Naive thymus-derived CD8-positive, alpha-beta T cell (primary cell): ENCODE measurements at regions not wholly inside any gene's neighbourhood (a gene's known extent, or its start where the extent isn't known, plus 50 kb on each side); places are given as distances from the start of the nearest gene placed in this dataset.

Experiments used
- ATAC-seq, 2 donors: fragments of 150-1000 bp; cut with Tn5 transposase in 1 of 2; sonication (Bioruptor Pico), chemical (Tn5 transposase) in 1 of 2; 1 replicate in 1 of 2; 2 replicates in 1 of 2; pipeline ENCODE4 v1.10.0; 2021; ENCODE audit warnings: mild to moderate bottlenecking in 2 of 2, moderate library complexity in 2 of 2
- POLR2A ChIA-PET: fragments of 350-600 bp; sonication (Branson Sonifier 250); formaldehyde crosslinking; loops from one replicate; lab custom pipeline; 2021; ENCODE audit warnings: antibody characterized with exemption; lab: Charles Lee
- DNase-seq, 10 donors: peaks; one replicate each; pipeline versions ENCODE4 v3.0.0 to v3.0.0-alpha.2; 2020 to 2022
- H3K27ac Mint-ChIP-seq, 10 donors: one replicate each; pipeline ENCODE4 v1.8.0; 2020 to 2022; ENCODE audit warnings: mild to moderate bottlenecking in 10 of 10, mixed read lengths in 10 of 10, moderate library complexity in 4 of 10, inconsistent platforms in 1 of 10
- H3K27me3 Mint-ChIP-seq, 5 donors: one replicate each; pipeline ENCODE4 v1.8.0; 2021 to 2022; ENCODE audit warnings: mixed read lengths in 5 of 5
- H3K36me3 Mint-ChIP-seq, 3 donors: one replicate each; pipeline ENCODE4 v1.8.0; 2020 to 2022; ENCODE audit warnings: mixed read lengths in 3 of 3, mild to moderate bottlenecking in 2 of 3, inconsistent platforms in 1 of 3
- H3K4me1 Mint-ChIP-seq, 4 donors: one replicate each; pipeline ENCODE4 v1.8.0; 2021 to 2022; ENCODE audit warnings: mixed read lengths in 4 of 4
- H3K4me3 Mint-ChIP-seq, 10 donors: one replicate each; pipeline ENCODE4 v1.8.0; 2020 to 2022; ENCODE audit warnings: mild to moderate bottlenecking in 10 of 10, mixed read lengths in 10 of 10, moderate library complexity in 6 of 10, inconsistent platforms in 1 of 10
- H3K9me3 Mint-ChIP-seq, 9 donors: one replicate each; pipeline ENCODE4 v1.8.0; 2020 to 2022; ENCODE audit warnings: mixed read lengths in 9 of 9, mild to moderate bottlenecking in 3 of 9, inconsistent platforms in 1 of 9, moderate library complexity in 1 of 9

DNA sequence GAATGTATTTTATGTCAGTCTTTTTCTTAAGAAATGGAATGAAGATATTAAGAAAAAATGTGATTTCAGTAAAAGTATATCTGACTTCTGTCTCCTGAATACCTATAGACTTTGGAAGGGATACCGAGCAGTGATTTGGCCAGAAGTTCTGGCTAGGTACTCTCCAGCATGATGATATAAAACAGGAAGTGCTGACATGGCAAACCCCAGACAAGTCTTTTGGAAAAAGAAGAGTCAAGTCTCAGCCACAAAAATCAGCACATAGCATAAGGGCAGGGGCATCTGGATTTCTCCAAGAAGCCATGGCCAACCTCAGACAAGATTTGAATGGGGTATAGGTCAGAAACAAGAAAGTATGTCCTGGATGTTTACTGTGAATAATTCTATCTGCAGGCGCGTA is 643.3 kb upstream of the ARRDC4 start:
- no peak for ATAC-seq
- no peaks in the 10 kb centered on the region for H3K4me1 Mint-ChIP-seq
- POLR2A ChIA-PET = no interaction called here
- no peak for DNase-seq
- peaks cover 0 to 11% (median 2%) of the 10 kb centered on the region in 5 donors for H3K27me3 Mint-ChIP-seq
- H3K27ac Mint-ChIP-seq = no peak overlapping the region
- peaks cover 0 to 17% (median 4%) of the 10 kb centered on the region in 9 donors for H3K9me3 Mint-ChIP-seq
- no peaks in the 10 kb centered on the region for H3K36me3 Mint-ChIP-seq
- no peak overlapping the region for H3K4me3 Mint-ChIP-seq

GRCh38 chr15:97319291-97319690 is 641.2 kb upstream of the ARRDC4 start:
- Mint-ChIP-seq H3K4me3 (no peak overlapping the region), H3K4me1 (no peaks in the 10 kb centered on the region), H3K27ac (no peak overlapping the region), H3K36me3 (no peaks in the 10 kb centered on the region), H3K27me3 (peaks cover 0 to 11% (median 4%) of the 10 kb centered on the region in 5 donors), H3K9me3 (peaks cover 0 to 17% (median 4%) of the 10 kb centered on the region in 9 donors)
- ATAC-seq (no peak), DNase-seq (no peak)
- POLR2A ChIA-PET = no interaction called here

DNA sequence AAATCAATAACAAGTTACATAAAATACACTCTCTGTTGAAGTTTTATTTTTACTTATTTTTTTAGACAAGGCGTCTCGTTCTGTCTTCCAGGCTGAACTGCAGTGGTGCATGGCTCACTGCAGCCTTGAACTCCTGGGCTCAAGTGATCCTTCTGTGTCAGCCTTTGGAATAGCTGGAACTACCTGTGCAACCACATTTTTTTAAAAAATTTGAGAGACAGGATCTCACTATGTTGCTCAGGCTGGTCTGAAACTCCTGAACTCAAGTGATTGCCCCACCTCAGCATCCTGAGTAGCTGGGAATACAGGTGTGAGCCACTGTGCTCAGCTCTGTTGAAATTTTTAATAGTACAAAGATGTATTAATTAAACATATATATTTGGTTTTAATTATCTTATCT is 614.3 kb upstream of the ARRDC4 start:
- H3K27me3 Mint-ChIP-seq = peaks cover 0 to 1% (median 0%) of the 10 kb centered on the region in 5 donors
- DNase-seq = no peak
- H3K4me3 Mint-ChIP-seq = no peak overlapping the region
- no peaks in the 10 kb centered on the region for H3K4me1 Mint-ChIP-seq
- peaks cover 0 to 11% (median 3%) of the 10 kb centered on the region in 9 donors for H3K9me3 Mint-ChIP-seq
- POLR2A ChIA-PET = no interaction called here
- no peaks in the 10 kb centered on the region for H3K36me3 Mint-ChIP-seq
- H3K27ac Mint-ChIP-seq = no peak overlapping the region
- ATAC-seq = no peak

- H3K9me3 Mint-ChIP-seq = peaks cover 0 to 18% (median 4%) of the 10 kb centered on the region in 9 donors
- no peak for DNase-seq
- no peak overlapping the region for H3K27ac Mint-ChIP-seq
- H3K4me3 Mint-ChIP-seq = no peak overlapping the region
- POLR2A ChIA-PET = no interaction called here
- peaks cover 0 to 3% (median 0%) of the 10 kb centered on the region in 4 donors for H3K4me1 Mint-ChIP-seq
- peaks cover 0 to 7% (median 0%) of the 10 kb centered on the region in 5 donors for H3K27me3 Mint-ChIP-seq
- ATAC-seq = no peak
- no peaks in the 10 kb centered on the region for H3K36me3 Mint-ChIP-seq
Observed at GRCh38 chr15:97350813-97351212, 609.7 kb upstream of the ARRDC4 start.

DNA sequence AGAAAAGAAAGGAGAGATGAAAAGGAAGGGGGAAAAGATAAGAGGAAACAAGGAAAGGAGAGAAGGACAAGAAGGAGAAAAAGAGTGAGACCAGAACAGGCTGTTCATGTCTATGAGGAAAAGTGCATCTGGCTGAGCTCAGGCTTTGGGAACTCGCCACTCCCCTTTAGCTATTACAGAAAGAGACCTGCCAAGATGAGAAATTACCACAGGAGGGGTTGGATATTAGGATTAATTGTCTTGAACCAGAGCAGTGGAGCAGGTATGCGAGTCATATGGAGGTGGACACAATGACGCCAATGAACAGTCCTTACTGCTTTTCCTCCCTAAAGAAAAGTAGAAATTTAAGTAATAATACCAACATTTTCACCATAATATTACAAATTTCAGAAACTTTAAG is 577.0 kb upstream of the ARRDC4 start:
- ATAC-seq (no peak), DNase-seq (no peak)
- H3K27ac Mint-ChIP-seq = no peak overlapping the region
- POLR2A ChIA-PET = no interaction called here
- H3K36me3 Mint-ChIP-seq = no peaks in the 10 kb centered on the region
- H3K27me3 Mint-ChIP-seq = peaks cover 0 to 7% (median 5%) of the 10 kb centered on the region in 5 donors
- peaks cover 0 to 4% (median 0%) of the 10 kb centered on the region in 9 donors for H3K9me3 Mint-ChIP-seq
- H3K4me3 Mint-ChIP-seq = no peak overlapping the region
- H3K4me1 Mint-ChIP-seq = no peaks in the 10 kb centered on the region

DNA sequence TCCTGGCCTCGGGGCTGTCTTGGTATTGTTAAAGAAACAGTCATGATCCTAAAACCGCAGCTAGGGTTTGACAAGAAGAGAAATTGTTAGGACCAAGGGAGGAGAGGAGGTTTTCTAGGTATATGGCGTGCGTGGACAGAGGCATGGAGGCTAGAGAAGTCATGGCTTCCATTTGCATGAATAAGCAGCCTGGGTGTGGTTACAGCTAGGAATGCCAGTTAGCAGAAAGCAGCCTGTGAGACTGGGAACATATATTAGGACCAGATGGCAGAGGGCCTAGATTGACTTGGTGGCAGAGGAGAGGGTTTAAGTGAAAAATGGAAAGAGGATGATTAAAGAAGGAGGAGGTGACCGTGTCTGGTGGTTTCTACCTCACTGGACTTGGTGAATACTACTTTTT is 573.6 kb upstream of the ARRDC4 start:
- H3K4me1 Mint-ChIP-seq = no peaks in the 10 kb centered on the region
- H3K27me3 Mint-ChIP-seq = peaks cover 0 to 4% (median 0%) of the 10 kb centered on the region in 5 donors
- no peak overlapping the region for H3K27ac Mint-ChIP-seq
- POLR2A ChIA-PET = no interaction called here
- peaks cover 0 to 8% (median 0%) of the 10 kb centered on the region in 9 donors for H3K9me3 Mint-ChIP-seq
- H3K36me3 Mint-ChIP-seq = no peaks in the 10 kb centered on the region
- ATAC-seq (no peak), DNase-seq (no peak)
- H3K4me3 Mint-ChIP-seq = no peak overlapping the region

DNA sequence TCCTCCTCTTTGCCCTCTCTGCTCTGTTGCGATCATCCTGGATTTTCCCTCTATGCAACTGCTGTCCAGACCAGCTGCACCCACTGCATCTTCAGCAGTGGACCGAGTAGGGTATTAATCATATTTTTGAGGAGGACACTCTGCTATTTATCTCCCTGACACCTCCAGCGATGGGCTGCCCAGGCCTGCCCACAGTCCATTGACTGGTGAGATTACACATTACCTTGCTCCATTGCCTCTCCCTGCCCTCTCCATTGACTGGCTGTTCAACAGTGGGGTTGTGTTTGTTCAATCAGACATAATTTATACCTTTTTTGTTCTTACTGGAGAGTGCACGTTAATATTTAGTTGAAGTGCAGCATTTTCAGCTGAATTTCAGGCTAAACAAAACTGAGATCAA is 559.3 kb upstream of the ARRDC4 start:
- DNase-seq = no peak
- no peak for ATAC-seq

GRCh38 chr15:97401970-97402369 is 558.5 kb upstream of the ARRDC4 start:
- no peaks in the 10 kb centered on the region for H3K36me3 Mint-ChIP-seq
- POLR2A ChIA-PET = no interaction called here
- ATAC-seq (no peak), DNase-seq (no peak)
- no peak overlapping the region for H3K4me3 Mint-ChIP-seq
- peaks cover 0 to 25% (median 1%) of the 10 kb centered on the region in 5 donors for H3K27me3 Mint-ChIP-seq
- peaks cover 0 to 24% (median 0%) of the 10 kb centered on the region in 9 donors for H3K9me3 Mint-ChIP-seq
- no peak overlapping the region for H3K27ac Mint-ChIP-seq
- H3K4me1 Mint-ChIP-seq = no peaks in the 10 kb centered on the region

More for the DNA sequence above, 559.3 kb upstream of the ARRDC4 start:
- no peaks in the 10 kb centered on the region for H3K4me1 Mint-ChIP-seq
- POLR2A ChIA-PET = no interaction called here
- H3K27me3 Mint-ChIP-seq = peaks cover 0 to 25% (median 1%) of the 10 kb centered on the region in 5 donors
- H3K9me3 Mint-ChIP-seq = peaks cover 0 to 24% (median 0%) of the 10 kb centered on the region in 9 donors
- no peak overlapping the region for H3K4me3 Mint-ChIP-seq
- H3K27ac Mint-ChIP-seq = no peak overlapping the region
- no peaks in the 10 kb centered on the region for H3K36me3 Mint-ChIP-seq

DNA sequence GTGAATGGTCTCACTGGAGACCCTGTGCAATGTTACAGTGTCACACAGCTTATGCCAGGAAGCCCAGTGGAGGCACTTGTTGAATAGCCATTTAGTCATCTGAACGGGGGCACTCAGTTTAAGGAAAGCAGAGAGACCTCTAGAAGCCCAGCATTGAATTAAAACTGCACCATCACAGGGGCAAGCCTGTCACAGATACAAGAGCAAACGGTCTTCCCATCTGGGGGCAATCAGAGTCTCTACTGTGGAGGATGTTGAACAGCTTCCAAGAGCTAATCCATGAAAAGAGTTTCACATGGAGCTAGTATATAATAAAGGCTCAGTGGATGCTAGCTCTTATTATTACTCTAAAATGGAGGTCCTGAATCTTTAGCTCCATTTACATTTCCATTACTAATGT is 553.7 kb upstream of the ARRDC4 start:
- no peak overlapping the region for H3K4me3 Mint-ChIP-seq
- no peak overlapping the region for H3K27ac Mint-ChIP-seq
- ATAC-seq (no peak), DNase-seq (no peak)
- H3K27me3 Mint-ChIP-seq = peaks cover 0 to 25% (median 1%) of the 10 kb centered on the region in 5 donors
- no peaks in the 10 kb centered on the region for H3K36me3 Mint-ChIP-seq
- peaks cover 0 to 23% (median 2%) of the 10 kb centered on the region in 9 donors for H3K9me3 Mint-ChIP-seq
- no peaks in the 10 kb centered on the region for H3K4me1 Mint-ChIP-seq
- POLR2A ChIA-PET = no interaction called here

DNA sequence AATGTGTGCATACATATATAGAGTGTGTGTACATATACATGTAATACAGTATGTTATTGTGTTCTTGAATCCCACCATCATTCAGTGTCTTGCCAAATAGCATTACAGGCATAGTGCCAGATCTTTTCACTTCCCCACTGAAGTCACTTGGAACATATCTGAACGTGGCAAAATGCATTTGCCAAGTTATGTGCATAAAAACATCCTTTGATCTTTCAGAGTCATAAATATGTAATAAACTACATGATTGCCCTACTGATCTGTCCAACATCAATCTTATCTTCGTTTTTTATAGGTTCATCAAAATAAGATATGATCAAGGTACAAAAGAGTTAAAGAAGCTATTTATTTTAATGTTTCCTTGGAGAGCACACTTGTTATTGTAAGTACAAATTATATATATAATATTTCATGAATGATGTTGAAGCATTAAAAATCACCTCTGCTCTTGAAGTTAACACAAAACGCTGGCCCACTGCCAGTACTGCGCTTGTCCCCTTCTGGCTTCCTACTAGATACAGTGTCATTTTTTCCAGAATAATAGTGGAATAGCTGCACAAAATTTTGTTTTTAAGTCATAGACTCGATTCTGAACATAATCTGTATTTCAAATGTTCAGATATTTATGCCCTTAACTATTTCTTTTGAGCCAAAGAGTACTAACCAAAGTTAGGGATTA is 549.5 kb upstream of the ARRDC4 start:
- POLR2A ChIA-PET = no interaction called here
- no peak for ATAC-seq
- H3K27ac Mint-ChIP-seq = no peak overlapping the region
- no peaks in the 10 kb centered on the region for H3K36me3 Mint-ChIP-seq
- no peak overlapping the region for H3K4me3 Mint-ChIP-seq
- no peak for DNase-seq
- H3K9me3 Mint-ChIP-seq = peaks cover 0 to 10% (median under 1%) of the 10 kb centered on the region in 9 donors
- H3K4me1 Mint-ChIP-seq = no peaks in the 10 kb centered on the region
- H3K27me3 Mint-ChIP-seq = peaks cover 0 to under 1% (median 0%) of the 10 kb centered on the region in 5 donors

GRCh38 chr15:97420130-97420529 is 540.4 kb upstream of the ARRDC4 start:
- POLR2A ChIA-PET = no interaction called here
- H3K4me3 Mint-ChIP-seq = no peak overlapping the region
- ATAC-seq = no peak
- no peak overlapping the region for H3K27ac Mint-ChIP-seq
- H3K36me3 Mint-ChIP-seq = no peaks in the 10 kb centered on the region
- H3K27me3 Mint-ChIP-seq = peaks cover 0 to 13% (median 1%) of the 10 kb centered on the region in 5 donors
- H3K9me3 Mint-ChIP-seq = peaks cover 0 to 24% (median 4%) of the 10 kb centered on the region in 9 donors
- no peaks in the 10 kb centered on the region for H3K4me1 Mint-ChIP-seq
- no peak for DNase-seq

DNA sequence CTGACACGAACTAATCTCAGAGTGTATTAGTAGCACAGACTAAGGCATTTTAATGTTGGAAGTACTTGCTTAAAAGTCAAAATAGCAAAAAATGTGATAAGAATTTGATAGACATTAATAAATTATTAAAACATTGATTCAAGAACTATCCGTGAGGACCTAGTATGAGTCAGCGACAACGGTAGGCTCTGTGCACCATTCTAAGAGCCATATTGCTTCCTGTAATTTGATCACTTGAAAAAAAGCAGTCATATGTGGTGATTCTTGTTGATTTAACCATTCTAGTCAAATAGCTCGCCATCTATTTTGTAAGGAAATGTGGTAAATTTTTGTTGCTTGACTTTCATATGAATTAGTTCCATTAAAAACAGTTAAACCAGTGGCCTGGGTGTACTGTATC is 534.9 kb upstream of the ARRDC4 start:
- POLR2A ChIA-PET = no interaction called here
- H3K36me3 Mint-ChIP-seq = no peaks in the 10 kb centered on the region
- DNase-seq (no peak), ATAC-seq (no peak)
- peaks cover 0 to 3% (median 0%) of the 10 kb centered on the region in 5 donors for H3K27me3 Mint-ChIP-seq
- H3K4me1 Mint-ChIP-seq = no peaks in the 10 kb centered on the region
- H3K4me3 Mint-ChIP-seq = no peak overlapping the region
- peaks cover 0 to 14% (median 0%) of the 10 kb centered on the region in 9 donors for H3K9me3 Mint-ChIP-seq
- no peak overlapping the region for H3K27ac Mint-ChIP-seq

DNA sequence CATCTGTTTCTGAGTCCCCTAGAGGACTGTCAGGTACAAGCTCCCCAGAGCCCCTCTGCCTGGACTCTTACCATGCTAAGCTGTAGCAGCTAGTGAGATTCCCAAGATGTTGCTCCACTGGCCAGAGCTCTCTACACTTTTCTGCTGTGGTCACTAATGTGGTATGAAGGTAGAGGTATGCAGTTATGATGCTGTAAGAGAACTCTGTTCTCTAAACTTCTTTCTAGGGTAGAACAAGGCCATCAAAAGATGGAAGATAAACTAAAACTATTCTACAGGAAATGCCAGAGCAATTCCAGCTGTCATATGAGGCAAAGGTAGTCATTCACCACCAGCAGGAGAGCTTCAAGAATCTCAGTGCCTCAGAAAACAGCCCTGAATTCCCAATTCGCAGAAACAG is 517.4 kb upstream of the ARRDC4 start:
- Mint-ChIP-seq H3K9me3 (peaks cover 0 to 8% (median 3%) of the 10 kb centered on the region in 9 donors), H3K4me1 (no peaks in the 10 kb centered on the region), H3K36me3 (no peaks in the 10 kb centered on the region), H3K27ac (no peak overlapping the region), H3K4me3 (no peak overlapping the region), H3K27me3 (no peaks in the 10 kb centered on the region)
- no peak for DNase-seq
- ATAC-seq = no peak
- POLR2A ChIA-PET = no interaction called here

DNA sequence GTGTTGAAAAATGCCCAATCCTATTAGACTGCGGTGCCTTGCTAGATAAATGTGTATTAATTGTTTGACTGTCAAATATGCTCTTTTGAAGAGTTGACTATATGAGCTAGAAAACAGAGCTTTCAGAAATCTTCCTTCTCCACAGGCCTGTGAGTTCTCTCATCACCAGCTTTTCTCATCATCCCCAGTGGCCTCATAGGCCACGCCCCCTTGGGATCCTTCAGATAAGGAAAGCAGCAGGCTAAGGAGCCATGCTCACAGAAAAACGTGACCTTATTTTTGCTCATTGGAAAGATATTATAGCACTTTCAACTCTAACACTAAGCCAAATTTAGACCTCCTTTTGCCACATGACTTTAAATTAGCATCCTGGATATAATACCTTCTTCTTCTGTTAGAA is 514.4 kb upstream of the ARRDC4 start:
- ATAC-seq (no peak), DNase-seq (no peak)
- no peak overlapping the region for H3K4me3 Mint-ChIP-seq
- no peaks in the 10 kb centered on the region for H3K27me3 Mint-ChIP-seq
- no peaks in the 10 kb centered on the region for H3K4me1 Mint-ChIP-seq
- POLR2A ChIA-PET = no interaction called here
- no peak overlapping the region for H3K27ac Mint-ChIP-seq
- peaks cover 0 to 5% (median 0%) of the 10 kb centered on the region in 9 donors for H3K9me3 Mint-ChIP-seq
- no peaks in the 10 kb centered on the region for H3K36me3 Mint-ChIP-seq
